GM23338 (cell line): ENCODE measurements at regions not wholly inside any gene's neighbourhood (a gene's known extent, or its start where the extent isn't known, plus 50 kb on each side); places are given as distances from the start of the nearest gene placed in this dataset.

Experiments
- ATAC-seq: fragments of 200-7000 bp; cut with Tn5 transposase; 3 replicates; pipeline ENCODE4 v1.9.1; 2020
- DNase-seq: peaks from one replicate; pipeline ENCODE4 v3.0.0-alpha.2; 2015; ENCODE audit warnings: low spot score
- H2AFZ ChIP-seq: fragments of 200-600 bp; sonication (generic); 2 replicates; pipeline ENCODE4 v1.8.0; 2016; ENCODE audit warnings: antibody characterized with exemption, mild to moderate bottlenecking, moderate library complexity
- H3F3A ChIP-seq: fragments of 200-600 bp; sonication (generic); replicated peaks from 2 replicates; pipeline ENCODE4 v1.8.0; 2017; ENCODE audit warnings: antibody characterized with exemption, mixed run types, low read depth
- H3K27ac ChIP-seq: fragments of 200-600 bp; sonication (generic); 2 replicates; pipeline ENCODE4 v1.6.1; 2016; ENCODE audit warnings: low read depth
- H3K27me3 ChIP-seq: fragments of 200-600 bp; sonication (generic); 2 replicates; pipeline ENCODE4 v1.8.0; 2016; ENCODE audit warnings: mild to moderate bottlenecking, mixed run types, moderate library complexity; ENCODE audit not compliant: insufficient read depth
- H3K36me3 ChIP-seq: fragments of 200-600 bp; sonication (generic); 2 replicates; pipeline ENCODE4 v1.8.0; 2016; ENCODE audit warnings: mild to moderate bottlenecking; ENCODE audit not compliant: insufficient read depth
- H3K4me1 ChIP-seq: fragments of 200-600 bp; sonication (generic); 2 replicates; pipeline ENCODE4 v1.8.0; 2016; ENCODE audit warnings: mild to moderate bottlenecking, moderate library complexity; ENCODE audit not compliant: insufficient read depth
- H3K4me2 ChIP-seq: fragments of 200-600 bp; sonication (generic); 2 replicates; pipeline ENCODE4 v1.7.1; 2017; ENCODE audit warnings: mixed run types
- H3K4me3 ChIP-seq: fragments of 200-600 bp; sonication (generic); 2 replicates; pipeline ENCODE4 v1.6.1; 2016; ENCODE audit warnings: mixed run types
- H3K79me2 ChIP-seq: fragments of 200-600 bp; sonication (generic); replicated peaks from 2 replicates; pipeline ENCODE4 v1.8.0; 2017; ENCODE audit warnings: mild to moderate bottlenecking; ENCODE audit not compliant: insufficient read depth
- H3K9me2 ChIP-seq: fragments of 200-600 bp; sonication (generic); 2 replicates; pipeline ENCODE4 v1.8.0; 2017; ENCODE audit not compliant: insufficient read depth
- H4K20me1 ChIP-seq: fragments of 200-600 bp; sonication (generic); replicated peaks from 2 replicates; pipeline ENCODE4 v1.8.0; 2017; ENCODE audit warnings: mild to moderate bottlenecking; ENCODE audit not compliant: insufficient read depth
- H3K27ac Mint-ChIP-seq: 2 replicates; pipeline ENCODE4 v1.8.0; 2020; ENCODE audit warnings: inconsistent platforms, mild to moderate bottlenecking, moderate library complexity, mixed read lengths
- H3K27me3 Mint-ChIP-seq: 3 replicates; pipeline ENCODE4 v1.8.0; 2022; ENCODE audit warnings: low read depth, mild to moderate bottlenecking, moderate library complexity, mixed read lengths, inconsistent platforms; ENCODE audit not compliant: insufficient read depth, poor library complexity
- H3K36me3 Mint-ChIP-seq: 3 replicates; pipeline ENCODE4 v1.8.0; 2021; ENCODE audit warnings: low read depth, mild to moderate bottlenecking, inconsistent platforms, moderate library complexity, mixed read lengths
- H3K4me1 Mint-ChIP-seq: 3 replicates; pipeline ENCODE4 v1.8.0; 2020; ENCODE audit warnings: mild to moderate bottlenecking, inconsistent platforms, mixed read lengths
- H3K4me3 Mint-ChIP-seq: 3 replicates; pipeline ENCODE4 v1.8.0; 2021; ENCODE audit warnings: moderate library complexity, mild to moderate bottlenecking, inconsistent platforms, mixed read lengths
- H3K9me3 Mint-ChIP-seq: 3 replicates; pipeline ENCODE4 v1.8.0; 2020; ENCODE audit warnings: moderate library complexity, mild to moderate bottlenecking, inconsistent platforms, mixed read lengths
- CREB1 ChIP-seq: fragments of 250-450 bp; sonication (Bioruptor Pico); IDR thresholded peaks from 2 replicates; pipeline ENCODE4 v1.5.0; 2020; ENCODE audit warnings: low read depth, mild to moderate bottlenecking, moderate library complexity
- CTCF ChIP-seq, 2 experiments: fragments of 200-600 bp in 1 of 2; sonication (generic) in 1 of 2; conservative IDR thresholded peaks; 2 replicates each; pipeline versions ENCODE4 v1.5.1 to v1.6.1; 2016 to 2017; ENCODE audit warnings: antibody characterized with exemption in 2 of 2, low read depth in 2 of 2, mild to moderate bottlenecking in 2 of 2, moderate library complexity in 1 of 2
- ETS1 ChIP-seq: IDR thresholded peaks from 2 replicates; pipeline ENCODE4 v1.6.1; 2016; ENCODE audit warnings: antibody characterized with exemption
- EZH2 ChIP-seq: fragments of 200-600 bp; sonication (generic); IDR thresholded peaks from one replicate; pipeline ENCODE4 v1.8.0; 2017; ENCODE audit warnings: antibody characterized with exemption, mild to moderate bottlenecking, low read depth; ENCODE audit not compliant: unreplicated experiment
- EZH2phosphoT487 ChIP-seq: fragments of 200-600 bp; sonication (generic); IDR thresholded peaks from one replicate; pipeline ENCODE4 v1.8.1; 2018; ENCODE audit warnings: antibody characterized with exemption; ENCODE audit not compliant: unreplicated experiment
- JUNB ChIP-seq: IDR thresholded peaks from one replicate; pipeline ENCODE4 v1.6.1; 2016; ENCODE audit warnings: antibody characterized with exemption; ENCODE audit not compliant: unreplicated experiment
- NANOG ChIP-seq: IDR thresholded peaks from 2 replicates; pipeline ENCODE4 v1.6.1; 2016; ENCODE audit warnings: antibody characterized with exemption, borderline replicate concordance
- POLR2AphosphoS5 ChIP-seq: IDR thresholded peaks from 2 replicates; pipeline ENCODE4 v1.6.1; 2016; ENCODE audit warnings: antibody characterized with exemption, low read depth
- REST ChIP-seq: IDR thresholded peaks from one replicate; pipeline ENCODE4 v1.6.1; 2018; ENCODE audit warnings: antibody characterized with exemption; ENCODE audit not compliant: unreplicated experiment
- STAT1 ChIP-seq: IDR thresholded peaks from one replicate; pipeline ENCODE4 v1.6.1; 2016; ENCODE audit warnings: antibody characterized with exemption; ENCODE audit not compliant: unreplicated experiment
- ZNF114 ChIP-seq: fragments of 250-450 bp; sonication (Bioruptor Pico); IDR thresholded peaks from 2 replicates; pipeline ENCODE4 v1.5.0; 2020; ENCODE audit warnings: mild to moderate bottlenecking, moderate library complexity
- ZNF331 ChIP-seq: fragments of 250-450 bp; sonication (Bioruptor Pico); IDR thresholded peaks from 2 replicates; pipeline ENCODE4 v1.5.0; 2020; ENCODE audit warnings: low read depth, mild to moderate bottlenecking, moderate library complexity
- ZNF462 ChIP-seq: fragments of 250-450 bp; sonication (Bioruptor Pico); IDR thresholded peaks from 2 replicates; pipeline ENCODE4 v1.5.0; 2020; ENCODE audit warnings: mild to moderate bottlenecking, moderate library complexity

- H3K4me1 Mint-ChIP-seq = no peaks in the 10 kb centered on the region
- no peak for DNase-seq
- TF ChIP-seq ZNF114 (CRISPR knock-in tag) = no peak
- TF ChIP-seq EZH2 = no peak
- TF ChIP-seq EZH2phosphoT487 = no peak
- TF ChIP-seq CTCF (conservative IDR thresholded peaks at IDR 0.05; ENCODE audit: low read depth in 2 of 2) = no peak
- TF ChIP-seq JUNB = no peak
- no peak for TF ChIP-seq ZNF331 (CRISPR knock-in tag)
- TF ChIP-seq ETS1 = no peak
- no peak for TF ChIP-seq REST
- no peak for TF ChIP-seq CREB1 (CRISPR knock-in tag)
- no peak for TF ChIP-seq POLR2AphosphoS5
- TF ChIP-seq NANOG = no peak
- TF ChIP-seq ZNF462 (CRISPR knock-in tag) = no peak
- no peak for TF ChIP-seq STAT1
- no peak overlapping the region for H3K27ac Mint-ChIP-seq
- Histone ChIP-seq H3K36me3 (no peaks in the 10 kb centered on the region), H3F3A (no peaks in the 10 kb centered on the region), H3K4me1 (no peaks in the 10 kb centered on the region), H3K27me3 (no peaks in the 10 kb centered on the region), H3K79me2 (no peaks in the 10 kb centered on the region), H3K9me2 (peaks cover 3% of the 10 kb centered on the region; the same call in 1 of the 2 replicates), H3K4me2 (no peak overlapping the region), H4K20me1 (no peaks in the 10 kb centered on the region), H2AFZ (no peak overlapping the region), H3K4me3 (no peak overlapping the region), H3K27ac (no peak overlapping the region)
- no peaks in the 10 kb centered on the region for H3K27me3 Mint-ChIP-seq
- peaks cover 10% of the 10 kb centered on the region for H3K9me3 Mint-ChIP-seq
- H3K4me3 Mint-ChIP-seq = no peak overlapping the region
- no peak for ATAC-seq
- H3K36me3 Mint-ChIP-seq = peaks cover 9% of the 10 kb centered on the region; the same call in 2 of the 3 replicates
Measured at GRCh38 chr1:168447871-168448270, 95.9 kb downstream of the XCL2 start.
